Fibroblast of skin of left quadriceps (primary cell): ENCODE measurements at regions not wholly inside any gene's neighbourhood (a gene's known extent, or its start where the extent isn't known, plus 50 kb on each side); places are given as distances from the start of the nearest gene placed in this dataset.

ENCODE experiments used
- DNase-seq, 2 experiments: peaks; one replicate each; pipeline ENCODE4 v3.0.0-alpha.2; 2013; ENCODE audit warnings: low read depth in 2 of 2

- no peak for DNase-seq
These were observed 180.2 kb upstream of the SMC2 start for GRCh38 chr9:103913899-103914298.

DNA sequence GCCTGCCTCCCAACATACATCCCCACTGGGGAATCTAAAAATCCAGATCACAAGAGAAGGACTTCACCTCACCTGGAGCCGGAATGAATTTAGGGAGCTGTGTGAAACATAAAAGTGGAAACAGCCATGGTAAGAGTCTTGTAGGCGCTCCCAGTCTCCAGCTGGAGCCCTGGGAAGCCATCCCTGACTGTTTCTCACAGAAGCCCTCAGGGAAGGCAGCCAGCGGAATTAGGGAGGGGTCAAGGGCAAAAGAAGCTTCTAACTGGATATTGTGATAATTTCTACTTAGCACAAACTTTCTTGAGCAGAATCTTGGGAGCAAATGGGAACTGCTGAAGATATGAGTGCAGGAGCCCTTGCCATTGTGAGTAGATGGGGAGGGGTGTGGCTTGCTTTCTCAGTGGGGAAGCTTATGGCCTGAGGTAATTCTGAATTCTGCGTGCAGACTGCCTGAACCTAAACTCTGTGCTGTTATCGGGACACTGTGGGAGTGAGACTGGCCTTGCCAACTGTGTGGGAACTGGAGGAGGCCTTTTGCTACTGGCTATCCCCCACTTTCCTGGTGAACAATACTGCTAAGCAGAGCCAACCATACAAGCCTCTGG lies 174.4 kb upstream of the SMC2 start:
- no peak for DNase-seq

GRCh38 chr9:103928442-103928841 lies 165.7 kb upstream of the SMC2 start:
- DNase-seq = no peak

DNA sequence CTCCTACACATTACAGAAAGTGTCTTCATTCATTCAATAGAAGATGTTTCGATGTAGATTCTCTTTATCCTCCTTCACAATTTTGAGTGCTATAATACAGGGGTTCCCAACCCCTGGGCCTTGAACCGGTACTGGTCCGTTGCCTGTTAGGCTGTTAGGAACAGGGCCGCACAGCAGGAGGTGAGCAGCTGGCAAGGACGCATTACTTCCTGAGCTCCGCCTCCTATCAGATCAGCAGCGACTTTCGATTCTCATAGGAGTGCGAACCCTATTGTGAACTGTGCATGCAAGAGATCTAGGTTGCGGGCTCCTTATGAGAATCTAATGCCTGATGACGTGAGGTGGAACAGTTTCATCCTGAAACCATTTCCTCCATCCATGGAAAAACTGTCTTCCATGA lies 153.0 kb upstream of the SMC2 start:
- DNase-seq = no peak

- no peak for DNase-seq
These were observed 151.9 kb upstream of the SMC2 start for GRCh38 chr9:103942200-103942599.

- no peak for DNase-seq
These were observed 151.5 kb upstream of the SMC2 start for GRCh38 chr9:103942651-103943050.

DNA sequence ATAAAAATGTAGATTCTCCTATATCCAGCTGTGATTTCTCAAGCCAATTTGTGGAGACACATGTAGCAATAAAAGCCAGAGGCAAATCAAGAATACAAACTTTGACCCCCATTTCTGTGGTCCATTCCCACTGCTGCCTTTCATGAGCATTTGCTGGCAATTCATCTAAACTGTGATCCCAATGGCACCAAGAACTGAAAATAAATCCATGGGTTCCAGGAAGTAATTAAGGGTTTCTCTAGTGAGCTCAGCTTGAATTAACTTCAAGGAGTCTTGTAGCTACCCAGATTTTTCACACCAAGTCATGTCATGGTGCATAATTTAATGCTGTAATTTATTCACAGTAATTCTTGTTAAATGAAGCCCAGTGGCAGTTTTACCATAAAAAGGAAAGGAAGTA lies 145.0 kb upstream of the SMC2 start:
- no peak for DNase-seq

GRCh38 chr9:103977163-103977562 lies 116.9 kb upstream of the SMC2 start:
- DNase-seq = no peak

DNA sequence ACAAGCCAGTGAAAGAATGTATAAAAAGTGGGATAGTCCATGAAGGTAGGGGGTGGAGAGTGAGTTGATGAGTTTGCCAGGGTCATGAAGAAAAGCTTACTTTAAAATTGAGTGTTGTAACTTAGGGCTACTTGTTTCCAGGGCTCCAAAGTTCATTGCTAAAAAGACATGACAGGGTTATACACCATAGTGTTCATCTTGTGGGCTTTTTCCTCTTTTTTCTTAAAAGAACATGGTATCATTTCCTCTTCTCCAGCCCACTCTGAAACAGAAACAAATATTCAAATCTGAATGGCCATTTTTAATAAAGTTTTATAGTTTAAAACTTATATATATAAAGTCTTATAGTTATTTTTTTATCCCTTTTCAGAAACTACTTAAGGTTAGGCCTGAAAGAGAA lies 115.7 kb upstream of the SMC2 start:
- DNase-seq = no peak

DNA sequence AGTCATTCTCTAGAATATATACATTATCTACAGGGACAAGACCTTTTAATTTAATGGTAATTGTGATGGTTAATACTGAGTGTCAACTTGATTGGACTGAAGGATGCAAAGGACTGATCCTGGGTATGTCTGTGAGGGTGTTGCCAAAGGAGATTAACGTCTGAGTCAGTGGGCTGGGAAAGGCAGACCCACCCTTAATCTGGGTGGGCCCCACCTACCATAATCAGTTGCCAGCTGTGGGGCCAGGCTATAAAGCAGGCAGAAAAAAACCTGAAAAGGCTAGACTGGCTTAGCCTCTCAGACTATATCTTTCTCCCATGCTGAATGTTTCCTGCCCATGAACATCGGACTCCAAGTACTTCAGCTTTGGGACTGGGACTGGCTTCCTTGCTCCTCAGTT lies 112.2 kb upstream of the SMC2 start:
- no peak for DNase-seq

- DNase-seq = no peak
These were observed 109.0 kb upstream of the SMC2 start for GRCh38 chr9:103985077-103985476.

GRCh38 chr9:103988821-103989220 lies 105.3 kb upstream of the SMC2 start:
- no peak for DNase-seq

- no peak for DNase-seq
These were observed 103.8 kb upstream of the SMC2 start for GRCh38 chr9:103990311-103990710.

DNA sequence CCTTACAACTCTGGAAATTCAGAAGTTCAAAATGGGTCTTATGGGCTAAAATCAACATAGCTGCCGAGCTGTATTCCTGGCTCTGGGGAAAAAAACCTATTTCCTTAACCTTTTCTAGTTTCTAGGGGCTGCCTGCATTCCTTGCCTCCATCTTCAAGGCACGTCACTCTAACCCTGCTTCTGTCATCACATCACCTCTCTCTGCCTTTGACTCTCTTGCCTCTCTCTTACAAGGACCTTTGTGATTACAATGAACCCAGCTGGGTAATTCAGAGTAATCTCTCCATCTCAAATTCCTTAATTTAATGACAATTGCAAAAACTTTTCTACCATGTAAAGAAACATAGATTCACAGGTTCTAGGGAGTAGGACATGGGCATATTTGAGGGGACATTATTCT lies 103.1 kb upstream of the SMC2 start:
- DNase-seq = no peak

DNA sequence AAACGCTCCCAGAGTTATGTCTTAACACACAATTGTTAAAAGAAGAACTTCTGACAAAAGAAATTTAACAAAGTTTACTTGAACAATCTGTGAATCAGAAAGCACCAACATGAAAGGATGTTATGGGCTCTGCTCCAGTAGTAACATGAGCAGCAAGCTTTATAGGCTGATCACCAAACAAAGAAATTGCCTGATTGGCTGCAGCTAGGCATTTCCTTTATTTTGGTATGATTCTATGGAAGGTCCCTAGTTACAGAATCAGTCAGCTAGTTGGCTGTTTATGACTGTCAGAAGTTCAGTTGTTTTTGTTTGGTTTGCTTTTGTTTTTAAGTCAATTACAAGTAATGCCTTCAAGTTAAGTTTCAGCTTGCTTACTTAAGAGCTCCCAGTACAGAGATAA lies 102.4 kb upstream of the SMC2 start:
- DNase-seq = no peak

DNA sequence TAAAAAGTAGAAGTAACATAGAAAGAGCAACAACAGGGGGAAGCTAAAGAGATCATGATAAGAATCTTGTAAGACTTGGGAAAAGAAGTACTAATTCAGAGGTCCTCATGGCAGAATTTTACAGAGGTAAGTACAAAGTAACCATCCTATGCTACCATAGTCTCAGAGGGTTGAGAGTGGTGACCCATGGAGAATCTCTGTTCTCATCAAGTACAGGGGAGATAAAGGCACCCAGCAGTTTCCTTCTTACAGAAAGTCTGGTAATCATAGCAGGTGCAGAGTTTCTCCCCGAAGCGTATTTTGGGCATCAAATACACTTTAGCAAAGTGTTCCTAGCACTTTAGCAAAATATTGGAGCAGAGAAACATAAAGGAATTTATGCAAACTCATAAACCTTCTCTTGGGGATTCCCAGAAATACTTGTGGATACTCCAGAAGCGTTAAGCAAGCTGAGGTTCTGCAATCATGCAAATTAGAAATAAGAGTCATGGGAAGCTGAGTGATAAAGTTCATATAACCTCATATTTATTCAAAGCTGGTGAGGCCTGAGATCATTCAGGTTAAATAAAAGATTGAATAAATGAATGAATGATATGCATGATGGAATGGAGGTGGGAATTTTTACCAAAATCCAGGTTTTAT lies 101.0 kb upstream of the SMC2 start:
- DNase-seq = no peak

GRCh38 chr9:103997856-103998370 lies 96.2 kb upstream of the SMC2 start:
- DNase-seq = no peak

- DNase-seq = no peak
These were observed 94.6 kb upstream of the SMC2 start for GRCh38 chr9:103999375-104000062.

DNA sequence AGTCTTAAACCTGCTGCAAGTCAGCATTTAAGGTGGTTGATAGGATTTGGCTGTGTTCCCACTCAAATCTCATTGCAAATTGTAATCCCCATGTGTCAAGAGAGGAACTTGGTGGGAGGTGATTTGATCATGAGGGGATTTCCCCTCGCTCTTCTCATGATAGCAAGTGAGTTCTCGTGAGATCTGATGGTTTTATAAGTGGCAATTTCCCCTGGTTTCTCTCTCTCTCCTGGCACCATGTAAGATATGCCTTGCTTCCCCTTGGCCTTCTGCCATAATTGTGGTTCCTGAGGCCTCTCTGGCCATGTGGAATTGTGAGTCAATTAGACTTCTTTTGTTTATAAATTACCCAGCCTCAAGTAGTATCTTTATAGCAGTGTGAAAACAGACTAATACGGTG lies 84.3 kb upstream of the SMC2 start:
- DNase-seq = no peak

DNA sequence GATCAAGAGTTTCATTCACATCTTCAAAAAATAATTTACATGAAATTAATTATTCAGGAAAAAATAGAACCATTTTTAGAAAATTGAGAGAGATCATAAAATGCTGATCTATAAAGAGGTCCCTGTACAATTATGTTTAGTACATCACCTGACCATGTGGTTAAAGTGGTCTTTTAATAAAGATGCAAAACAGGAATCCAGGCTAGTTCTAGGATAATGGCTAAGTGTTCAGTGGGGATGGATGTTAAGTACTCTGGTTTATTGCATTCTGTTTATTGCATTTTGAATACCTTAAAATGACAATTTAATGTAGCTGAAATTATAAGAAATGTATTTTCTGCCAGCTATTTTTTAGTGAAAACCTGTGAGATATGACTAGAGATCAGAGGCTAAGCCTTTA lies 72.0 kb upstream of the SMC2 start:
- DNase-seq = no peak

- no peak for DNase-seq
These were observed 69.0 kb upstream of the SMC2 start for GRCh38 chr9:104025104-104025503.

DNA sequence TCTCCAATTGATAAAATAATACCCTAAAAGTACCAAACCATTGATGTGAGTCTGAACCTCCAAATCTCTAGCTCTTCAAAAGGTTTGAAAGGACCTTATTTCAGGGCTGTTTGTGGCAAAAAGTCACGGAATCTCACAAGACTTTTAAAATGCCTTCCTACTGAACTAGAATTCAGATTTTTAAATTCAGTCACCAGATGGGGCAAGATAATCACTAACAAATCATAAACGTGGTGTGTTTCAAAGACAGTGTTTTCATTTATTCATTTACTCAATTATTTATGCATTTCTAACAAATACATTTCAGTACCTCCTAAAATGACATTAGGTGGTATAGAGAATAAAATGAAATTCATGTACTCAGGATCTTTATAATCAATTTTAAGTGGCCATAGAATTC lies 68.2 kb upstream of the SMC2 start:
- no peak for DNase-seq

DNA sequence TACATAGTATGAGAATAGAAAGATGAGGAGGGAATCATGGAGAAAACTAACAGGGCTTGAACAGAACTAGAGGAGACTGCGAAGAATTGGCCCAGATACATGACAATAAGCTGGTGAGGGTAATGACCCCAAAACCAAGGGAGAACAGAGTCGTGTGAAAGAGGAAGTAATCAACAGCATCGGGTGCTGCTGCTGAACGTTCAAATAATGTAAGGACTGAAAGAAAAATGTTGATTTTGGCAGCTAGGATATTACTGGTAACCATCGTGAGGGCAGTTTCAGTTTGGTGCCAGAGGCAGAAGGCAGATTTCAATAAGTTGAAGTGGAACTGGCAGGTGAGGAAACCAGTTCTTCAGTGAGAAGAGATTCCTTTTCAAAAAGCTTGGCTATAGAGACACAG lies 66.8 kb upstream of the SMC2 start:
- DNase-seq = no peak
